Astrocyte of the spinal cord (primary cell): ENCODE measurements at regions not wholly inside any gene's neighbourhood (a gene's known extent, or its start where the extent isn't known, plus 50 kb on each side); places are given as distances from the start of the nearest gene placed in this dataset.
"Not testable (repeated sequence)": the region's sequence is repeated elsewhere in the genome, so short reads cannot be mapped to it uniquely, and the experiment has no call there.

Experiments used
- DNase-seq: peaks from one replicate; pipeline ENCODE4 v3.0.0; 2011; ENCODE audit warnings: low read depth, low spot score
- H3K4me3 ChIP-seq: 2 replicates; pipeline ENCODE4 v1.5.1; 2011; ENCODE audit warnings: low read depth, mild to moderate bottlenecking, low read length, moderate library complexity
- CTCF ChIP-seq: IDR thresholded peaks from 2 replicates; pipeline ENCODE4 v1.5.1; 2012; ENCODE audit warnings: low read depth, mild to moderate bottlenecking, low read length, inconsistent platforms
- in situ Hi-C: cut with HindIII; loops from 2 replicates; pipeline ENCODE4 v1.10.0; 2017; ENCODE audit warnings: low sequenced_read_pairs

- H3K4me3 ChIP-seq: no peak overlapping the region
- DNase-seq: no peak
- in situ Hi-C loops: no loop called here
Observed at GRCh38 chr6:121539439-121539838, 104.0 kb downstream of the GJA1 start.

GRCh38 chr6:121540210-121540609 is 104.8 kb downstream of the GJA1 start:
- DNase-seq: no peak
- H3K4me3 ChIP-seq: no peak overlapping the region
- no peak for TF ChIP-seq CTCF
- in situ Hi-C loops: no loop called here

More at GRCh38 chr6:121539439-121539838, 104.0 kb downstream of the GJA1 start:
- no peak for TF ChIP-seq CTCF

- in situ Hi-C loops: no loop called here
- no peak for TF ChIP-seq CTCF
- no peak overlapping the region for H3K4me3 ChIP-seq
- DNase-seq: no peak
Observed at GRCh38 chr6:121544691-121545090, 109.2 kb downstream of the GJA1 start.

- TF ChIP-seq CTCF: no peak
- H3K4me3 ChIP-seq: no peak overlapping the region
- in situ Hi-C loops: no loop called here
- no peak for DNase-seq
Observed at GRCh38 chr6:121548131-121548530, 112.7 kb downstream of the GJA1 start.

GRCh38 chr6:121549736-121550135 is 114.3 kb downstream of the GJA1 start:
- peak; percentile 77 for DNase-seq
- in situ Hi-C loops: no loop called here
- no peak overlapping the region for H3K4me3 ChIP-seq
- TF ChIP-seq CTCF: no peak

GRCh38 chr6:121550491-121551010 is 115.1 kb downstream of the GJA1 start:
- H3K4me3 ChIP-seq: no peak overlapping the region
- DNase-seq: no peak
- in situ Hi-C loops: no loop called here
- no peak for TF ChIP-seq CTCF

- no peak for DNase-seq
- no peak overlapping the region for H3K4me3 ChIP-seq
- TF ChIP-seq CTCF: no peak
- in situ Hi-C loops: no loop called here
Observed at GRCh38 chr6:121555201-121555600, 119.8 kb downstream of the GJA1 start.

- DNase-seq, in situ Hi-C loops, H3K4me3 ChIP-seq: not testable (repeated sequence)
Observed at GRCh38 chr6:121556149-121556548, 120.7 kb downstream of the GJA1 start.
